GM18907 (cell line): ENCODE measurements at regions not wholly inside any gene's neighbourhood (a gene's known extent, or its start where the extent isn't known, plus 50 kb on each side); places are given as distances from the start of the nearest gene placed in this dataset.
"Not testable (repeated sequence)": the region's sequence is repeated elsewhere in the genome, so short reads cannot be mapped to it uniquely, and the experiment has no call there.

Experiments
- ATAC-seq: cut with Tn5 transposase; IDR thresholded peaks from one replicate; pipeline ENCODE4 v1.9.1; 2021; ENCODE audit warnings: mild to moderate bottlenecking, moderate library complexity; ENCODE audit not compliant: unreplicated experiment

DNA sequence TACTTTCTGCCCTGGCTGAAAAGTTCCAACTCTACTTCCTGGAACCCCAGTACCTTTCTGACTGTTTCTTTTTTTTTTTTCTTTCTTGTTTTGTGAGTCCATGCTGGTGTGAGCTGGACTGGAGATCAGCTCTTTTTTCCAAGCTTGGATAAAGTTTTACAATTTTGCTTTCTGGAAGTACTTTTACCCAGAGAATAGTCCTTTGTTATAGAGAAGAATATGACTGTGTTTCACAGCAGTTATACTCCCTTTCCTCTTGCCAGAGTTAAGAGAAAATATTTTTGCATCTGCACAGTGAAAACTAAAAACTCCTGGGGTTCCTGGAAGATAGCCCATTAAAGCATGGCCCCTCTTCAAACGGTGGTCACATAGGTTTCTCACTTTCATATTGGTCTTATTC lies 1100.6 kb downstream of the OTOL1 start:
- ATAC-seq, result no peak

- not testable (repeated sequence) for ATAC-seq
Measured at GRCh38 chr3:162598500-162598899, 1101.9 kb downstream of the OTOL1 start.

- not testable (repeated sequence) for ATAC-seq
Measured at GRCh38 chr3:162599742-162600141, 1103.1 kb downstream of the OTOL1 start.

DNA sequence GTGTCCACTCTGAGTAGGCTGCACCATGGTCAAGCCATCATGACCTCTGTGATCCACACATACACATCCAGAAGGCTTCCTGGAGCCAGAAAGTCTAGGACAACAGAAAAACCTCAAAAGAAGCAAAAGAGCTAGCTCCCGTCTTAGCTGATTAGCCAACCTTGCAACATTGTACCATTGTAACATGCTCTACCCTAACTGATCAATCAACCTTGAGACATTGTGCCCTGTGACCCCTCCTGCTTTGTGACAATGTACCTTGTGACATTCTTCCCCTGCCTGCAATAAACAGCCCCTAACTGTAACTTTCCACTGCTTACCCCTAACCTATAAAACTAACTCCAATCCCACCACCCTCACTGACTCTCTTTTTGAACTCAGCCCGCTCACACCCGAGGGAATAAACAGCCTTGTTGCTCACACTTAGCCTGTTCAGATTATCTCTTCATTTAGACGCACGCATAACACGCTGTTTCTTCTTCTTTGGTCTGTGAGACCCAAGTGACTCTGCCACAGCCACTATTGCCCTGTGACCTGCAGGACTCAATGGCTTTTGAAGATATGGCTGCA lies 1104.6 kb downstream of the OTOL1 start:
- ATAC-seq, result no peak

- ATAC-seq, result no peak
Measured at GRCh38 chr3:162602619-162603018, 1106.0 kb downstream of the OTOL1 start.

DNA sequence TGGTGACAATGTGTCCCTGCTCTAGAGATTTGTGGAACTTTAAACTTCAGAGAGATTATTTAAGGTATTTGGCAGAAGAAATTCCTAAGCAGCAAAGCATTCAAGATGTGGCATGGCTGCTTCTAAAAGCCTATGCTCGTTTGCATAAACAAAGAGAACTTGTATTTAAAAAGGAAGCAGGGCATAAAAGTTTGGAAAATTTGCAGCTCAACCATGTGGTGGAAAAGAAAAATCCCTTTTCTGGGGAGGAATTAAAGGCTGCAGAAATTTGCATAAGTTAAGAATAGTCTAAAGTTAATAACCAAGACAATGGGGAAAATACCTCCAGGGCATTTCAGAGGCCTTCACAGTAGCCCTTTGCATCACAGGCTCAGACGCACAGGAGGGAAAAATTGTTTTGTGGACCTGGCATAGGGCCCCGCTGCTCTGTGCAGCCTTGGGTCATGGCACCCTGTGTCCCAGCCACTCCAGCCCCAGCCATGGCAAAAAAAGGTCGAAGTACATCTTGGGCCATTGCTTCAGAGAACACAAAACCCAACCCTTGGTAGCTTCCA lies 1109.1 kb downstream of the OTOL1 start:
- no peak for ATAC-seq

- ATAC-seq, result no peak
Measured at GRCh38 chr3:162610261-162610660, 1113.7 kb downstream of the OTOL1 start.

- no peak for ATAC-seq
Measured at GRCh38 chr3:162612991-162613390, 1116.4 kb downstream of the OTOL1 start.

- no peak for ATAC-seq
Measured at GRCh38 chr3:162626172-162626571, 1129.6 kb downstream of the OTOL1 start.

GRCh38 chr3:162628531-162628930 lies 1131.9 kb downstream of the OTOL1 start:
- ATAC-seq, result no peak

DNA sequence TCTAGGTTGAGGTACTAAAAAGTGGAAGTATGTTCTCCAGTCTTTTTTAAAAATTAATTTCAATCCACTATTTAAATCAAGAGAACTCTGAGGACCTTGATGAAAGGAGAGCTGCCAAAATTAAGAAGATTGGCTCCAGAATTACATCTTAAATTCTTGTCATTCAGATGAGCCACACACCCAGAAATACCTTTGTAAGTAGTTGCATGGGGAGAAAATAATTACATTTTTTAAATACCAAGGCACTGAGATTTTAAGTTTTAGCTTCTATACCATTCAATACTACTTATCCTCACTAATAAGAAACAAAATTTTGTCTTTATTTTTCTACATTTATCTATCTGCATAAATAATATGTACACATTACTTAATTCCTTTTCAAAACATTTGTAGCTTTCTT lies 1132.8 kb downstream of the OTOL1 start:
- no peak for ATAC-seq

- no peak for ATAC-seq
Measured at GRCh38 chr3:162632672-162633071, 1136.1 kb downstream of the OTOL1 start.

- ATAC-seq, result not testable (repeated sequence)
Measured at GRCh38 chr3:162640208-162640607, 1143.6 kb downstream of the OTOL1 start.

GRCh38 chr3:162641317-162641716 lies 1144.7 kb downstream of the OTOL1 start:
- no peak for ATAC-seq

DNA sequence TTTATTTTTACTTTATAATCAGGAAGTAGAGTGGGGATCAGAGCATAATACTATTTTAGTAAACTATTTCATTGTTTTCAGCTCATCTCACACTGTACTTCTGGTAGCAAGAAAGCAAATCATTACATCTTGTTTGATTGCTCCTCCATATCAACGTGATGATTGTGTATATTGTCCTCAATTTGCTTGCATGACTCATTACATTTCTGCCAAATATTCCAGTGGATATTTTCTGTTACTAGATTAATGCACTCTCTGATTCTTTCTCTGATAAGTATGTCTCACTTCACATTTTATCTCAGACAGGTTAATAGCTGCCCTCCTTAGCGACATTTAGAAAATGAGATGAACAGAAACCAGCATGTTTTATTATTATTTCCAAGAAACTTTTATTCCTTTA lies 1145.3 kb downstream of the OTOL1 start:
- ATAC-seq, result no peak

DNA sequence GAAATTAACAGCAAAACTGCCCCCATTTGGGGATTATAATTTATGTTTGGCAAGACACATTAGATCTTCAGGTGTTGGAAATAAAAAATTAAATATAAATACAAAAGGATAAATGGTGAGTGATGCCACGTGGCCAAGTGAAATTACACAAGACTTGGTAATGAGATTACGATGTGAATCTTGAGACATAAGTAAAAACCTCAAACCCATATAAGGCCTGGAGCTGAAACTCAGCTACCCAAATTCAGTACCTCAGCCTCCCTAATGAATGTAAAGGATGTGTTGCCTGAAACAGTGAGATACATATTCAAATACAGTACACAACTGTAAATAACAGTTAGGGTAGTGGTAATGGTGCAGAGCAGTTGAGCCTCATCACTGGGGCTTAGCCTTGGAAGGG lies 1146.6 kb downstream of the OTOL1 start:
- ATAC-seq, result no peak

GRCh38 chr3:162647321-162647720 lies 1150.7 kb downstream of the OTOL1 start:
- ATAC-seq, result no peak

- no peak for ATAC-seq
Measured at GRCh38 chr3:162658003-162658402, 1161.4 kb downstream of the OTOL1 start.

DNA sequence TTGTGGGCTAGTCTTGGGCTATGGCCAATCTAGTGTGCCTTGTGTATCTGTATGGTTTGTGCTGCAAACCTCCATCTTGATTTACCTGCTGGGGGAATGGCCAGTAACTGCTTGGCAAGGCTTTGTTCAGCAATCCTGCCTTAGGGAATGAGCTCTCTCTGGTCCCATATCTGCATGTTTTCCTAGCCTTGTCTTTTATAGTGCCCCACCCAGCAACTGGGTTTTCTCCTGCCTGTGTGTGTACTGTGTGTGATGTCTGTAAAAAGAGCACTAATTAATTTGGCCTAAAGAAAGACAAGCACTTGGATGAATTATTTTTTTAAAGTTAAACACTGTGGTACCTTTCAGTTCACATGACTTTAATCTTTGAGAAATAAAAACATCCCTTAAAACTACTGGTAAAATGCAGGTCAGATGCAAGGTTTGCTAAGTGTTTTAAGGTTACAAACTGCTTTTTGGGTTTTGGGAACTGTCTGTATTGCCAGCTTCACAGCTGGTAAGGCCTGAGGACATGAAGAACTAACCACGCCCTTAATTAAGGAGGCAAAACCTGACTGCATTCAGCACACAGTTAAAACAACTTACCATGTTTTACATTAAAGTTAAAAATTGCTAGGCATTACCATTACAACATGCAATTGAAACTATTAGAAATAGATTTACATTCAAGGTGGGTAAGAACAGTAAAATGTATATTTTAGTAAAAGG lies 1169.2 kb downstream of the OTOL1 start:
- ATAC-seq, result no peak

DNA sequence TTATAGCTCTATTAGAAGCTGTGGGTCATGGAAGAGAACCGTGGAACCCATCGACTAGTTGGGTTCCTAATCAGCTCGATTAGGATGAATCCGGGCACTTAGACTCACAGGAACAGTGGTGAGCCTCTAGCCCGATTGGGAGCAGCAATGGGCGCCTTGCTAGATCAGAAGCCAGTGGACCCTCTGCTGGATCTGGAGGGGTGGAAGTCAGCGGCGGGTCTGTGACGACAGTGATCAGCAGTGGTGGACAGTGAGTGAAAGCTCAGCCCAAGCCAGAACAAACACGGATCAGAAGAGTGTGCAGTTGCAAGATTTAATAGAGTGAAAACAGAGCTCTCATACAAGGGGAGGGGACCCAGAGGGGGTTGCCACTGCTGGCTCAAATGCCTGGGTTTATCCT lies 1170.2 kb downstream of the OTOL1 start:
- no peak for ATAC-seq

DNA sequence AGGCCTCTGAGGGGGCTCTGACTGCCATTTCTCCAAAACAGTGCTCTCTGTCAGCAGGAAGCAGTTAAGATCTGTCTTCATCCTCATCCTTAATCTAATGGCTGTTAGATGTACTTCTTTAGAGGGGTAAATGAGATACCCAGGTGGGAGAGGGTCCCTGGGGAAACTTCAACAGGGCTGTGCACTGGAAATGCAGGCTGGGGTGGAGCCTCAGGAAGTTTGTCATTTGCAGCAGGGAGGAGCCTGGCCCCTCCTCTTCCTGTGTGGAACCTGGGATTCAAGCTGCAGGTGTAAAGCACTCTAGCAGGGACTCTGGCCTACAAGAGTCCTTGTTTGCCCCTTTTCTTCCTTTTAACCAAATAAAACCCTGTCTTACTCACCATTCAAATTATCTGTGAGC lies 1173.6 kb downstream of the OTOL1 start:
- ATAC-seq, result no peak

GRCh38 chr3:162677475-162677874 lies 1180.9 kb downstream of the OTOL1 start:
- no peak for ATAC-seq

- no peak for ATAC-seq
Measured at GRCh38 chr3:162678941-162679340, 1182.3 kb downstream of the OTOL1 start.
